Endothelial cell of umbilical vein (primary cell): ENCODE measurements at regions not wholly inside any gene's neighbourhood (a gene's known extent, or its start where the extent isn't known, plus 50 kb on each side); places are given as distances from the start of the nearest gene placed in this dataset.

ENCODE experiments used
- BruUV-seq: library from RNA; stranded (reverse); fragments of 400-500 nt; replicated peaks from 2 replicates; lab custom pipeline; 2021; lab: Mats Ljungman, UMichigan
- CTCF ChIA-PET: fragments of 300-600, 350-600 bp; sonication (Branson Sonifier 250); formaldehyde crosslinking; loops from one replicate; lab custom pipeline; 2021; ENCODE audit warnings: antibody characterized with exemption, inconsistent platforms; lab: Charles Lee
- POLR2A ChIA-PET: fragments of 300-600, 350-600 bp; sonication (Branson Sonifier 250); formaldehyde crosslinking; loops from one replicate; lab custom pipeline; 2021; ENCODE audit warnings: antibody characterized with exemption, inconsistent platforms; lab: Charles Lee
- DNase-seq: peaks from one replicate; pipeline ENCODE4 v3.0.0-alpha.2; 2011; ENCODE audit warnings: low read depth, low spot score
- FAIRE-seq: peaks from 2 replicates; lab custom pipeline; 2011; peaks lifted over from hg19 to GRCh38; lab: Jason Lieb, UNC
- H2AFZ ChIP-seq: 2 replicates; pipeline ENCODE4 v1.6.0; 2012; ENCODE audit warnings: low read depth, low read length, control low read depth, inconsistent platforms
- H3K27ac ChIP-seq: 2 replicates; pipeline ENCODE4 v1.5.1; 2011; ENCODE audit warnings: low read depth, mild to moderate bottlenecking, control low read depth, low read length, moderate library complexity; ENCODE audit not compliant: insufficient read depth
- H3K27me3 ChIP-seq, 2 experiments: 2 replicates each; pipeline versions ENCODE4 v1.6.0 to v1.6.1; 2011; ENCODE audit warnings: low read length in 2 of 2, mixed read lengths in 1 of 2; ENCODE audit not compliant: control insufficient read depth in 2 of 2, insufficient read depth in 2 of 2
- H3K36me3 ChIP-seq, 2 experiments: 2 replicates in 1 of 2; 3 replicates in 1 of 2; pipeline ENCODE4 v1.5.1; 2011; ENCODE audit warnings: low read length in 2 of 2, mild to moderate bottlenecking in 1 of 2, moderate library complexity in 1 of 2; ENCODE audit not compliant: control insufficient read depth in 2 of 2, insufficient read depth in 2 of 2; ENCODE audit errors: extremely low read depth in 1 of 2
- H3K4me1 ChIP-seq: 3 replicates; pipeline ENCODE4 v1.5.1; 2011; ENCODE audit warnings: mild to moderate bottlenecking, low read length; ENCODE audit not compliant: control insufficient read depth, insufficient read depth; ENCODE audit errors: extremely low read depth
- H3K4me2 ChIP-seq: 2 replicates; pipeline ENCODE4 v1.6.1; 2011; ENCODE audit warnings: low read length, control low read depth, mixed read lengths; ENCODE audit not compliant: insufficient read depth
- H3K4me3 ChIP-seq, 3 experiments: fragments of 200-600 bp in 1 of 3; sonication (generic), shearing (Covaris generic) in 1 of 3; replicated peaks in 1 of 3; 2 replicates each; pipeline ENCODE4 v1.5.1; 2011 to 2016; ENCODE audit warnings: control low read depth in 3 of 3, low read length in 3 of 3, mild to moderate bottlenecking in 2 of 3, inconsistent platforms in 1 of 3, low read depth in 1 of 3, moderate library complexity in 1 of 3; ENCODE audit not compliant: insufficient read depth in 1 of 3
- H3K79me2 ChIP-seq: 2 replicates; pipeline ENCODE4 v1.6.0; 2012; ENCODE audit warnings: low read length, inconsistent platforms; ENCODE audit not compliant: control insufficient read depth, insufficient read depth
- H3K9ac ChIP-seq: replicated peaks from 2 replicates; pipeline ENCODE3; 2011; ENCODE audit warnings: low read length, control low read depth; ENCODE audit not compliant: insufficient read depth; ENCODE audit errors: extremely low read depth
- H3K9me1 ChIP-seq: replicated peaks from 3 replicates; pipeline ENCODE4 v1.6.0; 2011; ENCODE audit warnings: mild to moderate bottlenecking, low read length; ENCODE audit not compliant: control insufficient read depth, insufficient read depth; ENCODE audit errors: extremely low read depth
- H3K9me3 ChIP-seq: replicated peaks from 2 replicates; pipeline ENCODE4 v1.5.1; 2012; ENCODE audit warnings: low read length, inconsistent platforms; ENCODE audit not compliant: control insufficient read depth, insufficient read depth
- H4K20me1 ChIP-seq: replicated peaks from 2 replicates; pipeline ENCODE3; 2011; ENCODE audit warnings: mild to moderate bottlenecking, low read length; ENCODE audit not compliant: control insufficient read depth, insufficient read depth; ENCODE audit errors: extremely low read depth
- FOS ChIP-seq: IDR thresholded peaks from 2 replicates; pipeline ENCODE4 v1.6.1; 2011; ENCODE audit warnings: mild to moderate bottlenecking, low read length, moderate library complexity, borderline replicate concordance; ENCODE audit not compliant: insufficient read depth
- GATA2 ChIP-seq: IDR thresholded peaks from 2 replicates; pipeline ENCODE4 v1.7.0; 2011; ENCODE audit warnings: low read depth, mild to moderate bottlenecking, moderate library complexity, mixed read lengths, low read length; ENCODE audit not compliant: insufficient read length, insufficient read depth
- JUN ChIP-seq: IDR thresholded peaks from 2 replicates; pipeline ENCODE4 v1.6.1; 2011; ENCODE audit warnings: borderline replicate concordance, low read depth; ENCODE audit not compliant: insufficient read length, insufficient read depth
- MAX ChIP-seq: IDR thresholded peaks from 2 replicates; pipeline ENCODE4 v1.6.1; 2011; ENCODE audit not compliant: insufficient read depth, insufficient read length
- MYC ChIP-seq: IDR thresholded peaks from one replicate; pipeline ENCODE4 v1.6.1; 2011; ENCODE audit warnings: mild to moderate bottlenecking, low read depth, low read length
- POLR2AphosphoS5 ChIP-seq: IDR thresholded peaks from 2 replicates; pipeline ENCODE4 v1.6.1; 2012; ENCODE audit warnings: low read depth, mild to moderate bottlenecking, control low read depth, low read length, moderate library complexity; ENCODE audit not compliant: insufficient read depth
- dilution Hi-C: fragments of 300-500 bp; cut with MboI; formaldehyde crosslinking; loops from one replicate; pipeline ENCODE4 v1.15.0; 2019; ENCODE audit warnings: low sequenced_read_pairs; ENCODE audit not compliant: extremely low pct_ligation_motif_present
- intact Hi-C: fragments of 100-400 bp; cut with micrococcal nuclease; formaldehyde crosslinking; loops from one replicate; pipeline ENCODE4 v1.10.0; 2022

GRCh38 chr4:10180927-10181744, 64.5 kb upstream of the WDR1 start:
- ChIA-PET CTCF (interaction anchor here (1.1 to 1.9 kb wide), 6 partner anchors 8 to 346 kb away, joined by 3 to 16 read pairs (median 6); no protein-coding TSS in a partner anchor), POLR2A (interaction anchor here (0.6 to 1.2 kb wide), 4 partner anchors 8 to 76 kb away, joined by 3 to 6 read pairs (median 4); partner anchors contain the start of gene WDR1)
- Histone ChIP-seq H3K9me3 (no peaks in the 10 kb centered on the region), H3K4me2 (peak overlapping the region; percentile 54), H3K4me3 (no peak overlapping the region), H3K4me1 (peaks cover 18% of the 10 kb centered on the region), H3K9ac (peak overlapping the region; percentile 32), H4K20me1 (no peaks in the 10 kb centered on the region), H3K9me1 (no peaks in the 10 kb centered on the region), H2AFZ (peak overlapping the region; percentile 22), H3K27me3 (no peaks in the 10 kb centered on the region), H3K27ac (peak overlapping the region; percentile 87), H3K36me3 (no peaks in the 10 kb centered on the region), H3K79me2 (no peaks in the 10 kb centered on the region)
- BruUV-seq = no TSS peak
- FAIRE-seq (peak; percentile 93), DNase-seq (peak; percentile 55)
- dilution Hi-C loops = no loop called here
- intact Hi-C loops = loop anchor here (1.0 kb wide), 1 partner anchor 349 kb away; no protein-coding TSS in a partner anchor
- no peak for TF ChIP-seq MAX
- peak; percentile 64 for TF ChIP-seq JUN
- TF ChIP-seq GATA2 = peak; percentile 82
- TF ChIP-seq MYC = no peak
- TF ChIP-seq FOS = peak; percentile 73
- peak; percentile 36 for TF ChIP-seq POLR2AphosphoS5
